ENCODE measurements at regions not wholly inside any gene's neighbourhood (a gene's known extent, or its start where the extent isn't known, plus 50 kb on each side); places are given as distances from the start of the nearest gene placed in this dataset.

DNA sequence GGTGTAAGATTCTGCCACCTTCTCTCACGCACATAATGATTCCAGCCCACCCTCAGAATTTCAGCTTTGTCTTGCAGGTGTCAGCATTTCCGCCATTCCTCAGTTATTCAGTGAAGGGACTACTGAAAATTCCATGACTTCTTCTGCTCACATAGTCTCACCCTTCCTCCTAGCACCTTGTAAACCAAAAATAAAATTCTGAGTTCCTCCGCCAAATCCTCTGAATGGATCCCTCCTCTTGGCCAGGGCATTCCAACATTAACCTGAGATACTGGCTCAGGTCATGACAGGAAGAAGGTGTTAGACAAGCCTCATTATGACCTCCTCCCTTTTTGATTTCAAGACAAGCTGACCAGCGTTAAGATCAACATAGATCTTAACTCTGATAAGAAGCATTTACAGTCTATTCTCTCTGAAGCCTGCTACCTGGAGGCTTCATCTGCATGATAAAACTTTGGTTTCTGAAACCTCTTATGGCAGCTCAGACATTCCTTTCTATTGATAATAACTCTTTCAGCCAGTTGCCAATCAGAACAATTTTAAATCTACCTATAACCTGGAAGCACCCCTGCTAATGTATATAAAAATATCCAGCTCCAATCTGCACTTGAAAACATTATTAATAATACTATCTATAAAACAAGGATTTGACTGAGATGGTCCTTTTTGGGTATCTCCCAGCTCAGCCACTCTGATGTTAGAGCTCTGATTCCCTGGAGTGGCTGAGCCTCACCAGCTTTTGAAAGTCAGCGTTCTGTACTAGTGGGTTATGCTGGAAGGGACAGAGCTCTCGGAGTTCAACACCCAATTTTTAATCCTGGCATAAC is 136.4 kb upstream of the APCDD1 start:
- no peak for DNase-seq
- Mint-ChIP-seq H3K27ac (no peak overlapping the region), H3K27me3 (no peaks in the 10 kb centered on the region), H3K4me1 (no peaks in the 10 kb centered on the region), H3K9me3 (peaks cover 0 to 3% of the 10 kb centered on the region in 2 donors), H3K4me3 (no peak overlapping the region)
- no peak for ATAC-seq

DNA sequence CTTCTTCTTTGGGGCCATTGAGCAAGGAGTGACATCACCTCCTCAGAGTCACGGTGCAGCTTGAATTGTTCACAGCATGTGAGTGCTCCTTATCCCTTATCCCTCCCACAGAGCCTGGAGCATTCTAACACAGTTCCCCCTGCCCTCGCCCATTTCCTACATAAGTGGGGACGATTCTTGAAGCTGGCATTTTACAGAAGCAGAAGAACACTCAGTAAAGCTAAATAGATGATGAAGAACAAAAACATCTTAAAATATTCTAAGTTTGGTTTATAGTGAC is 135.8 kb upstream of the APCDD1 start:
- DNase-seq (no peak), ATAC-seq (no peak)
- Mint-ChIP-seq H3K27me3 (no peaks in the 10 kb centered on the region), H3K27ac (no peak overlapping the region), H3K4me1 (no peaks in the 10 kb centered on the region), H3K9me3 (peaks cover 0 to 3% of the 10 kb centered on the region in 2 donors), H3K4me3 (no peak overlapping the region)

DNA sequence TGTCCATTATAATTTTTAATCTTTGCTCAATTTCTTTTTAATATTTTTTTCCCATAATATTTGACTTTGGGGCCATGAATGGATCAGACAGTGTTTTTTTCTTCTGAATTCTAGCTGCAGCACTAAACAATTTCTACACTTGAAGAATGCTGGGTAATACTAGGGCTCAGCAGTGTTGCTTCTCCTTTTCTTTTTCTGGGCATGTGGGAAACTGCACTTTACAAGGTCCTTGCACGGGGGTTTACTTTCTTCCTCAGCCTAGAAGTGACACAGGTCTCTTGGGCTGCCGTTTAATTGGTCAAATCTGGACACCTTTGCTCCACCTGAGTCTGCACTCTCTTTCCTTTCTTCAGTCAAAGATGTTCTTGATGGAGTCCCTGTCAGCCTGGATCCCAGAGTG is 135.4 kb upstream of the APCDD1 start:
- peaks cover 0 to 3% of the 10 kb centered on the region in 2 donors for H3K9me3 Mint-ChIP-seq
- no peaks in the 10 kb centered on the region for H3K27me3 Mint-ChIP-seq

DNA sequence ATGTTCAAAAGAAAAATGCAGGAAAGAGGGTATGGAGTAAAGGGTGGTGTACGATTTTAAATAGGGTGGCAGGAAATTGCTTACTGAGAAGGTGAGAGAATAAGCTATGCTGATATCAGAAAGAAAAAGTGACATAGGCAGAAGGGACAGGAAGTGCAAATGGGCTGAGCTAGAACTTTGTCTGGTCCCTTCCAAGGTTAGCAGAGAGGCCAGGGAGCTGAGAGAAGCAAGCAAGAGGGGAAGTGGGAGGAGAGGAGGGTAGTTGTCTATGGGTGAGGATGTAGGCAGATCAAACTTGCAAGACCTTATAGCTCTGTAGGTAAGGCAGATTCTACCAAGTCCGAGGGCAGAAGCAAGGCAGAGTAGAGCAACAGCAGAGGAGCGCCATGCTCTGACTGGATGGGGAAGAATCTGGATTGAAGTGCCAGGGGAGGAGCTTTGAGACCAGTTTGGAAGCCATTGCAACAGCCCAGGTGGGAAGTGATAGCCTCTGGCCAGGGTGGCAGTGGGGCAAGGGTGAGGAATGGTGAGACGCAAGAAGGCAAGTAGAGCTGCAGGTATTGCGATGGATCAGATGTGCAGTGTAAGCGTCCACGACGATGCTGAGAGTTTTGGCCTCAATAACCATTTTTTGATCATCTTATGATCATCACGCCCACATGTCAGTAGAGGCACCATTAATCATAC is 134.4 kb upstream of the APCDD1 start:
- Mint-ChIP-seq H3K27ac (no peak overlapping the region), H3K4me1 (no peaks in the 10 kb centered on the region), H3K27me3 (no peaks in the 10 kb centered on the region), H3K9me3 (peaks cover 0 to 3% of the 10 kb centered on the region in 2 donors), H3K4me3 (no peak overlapping the region)
- ATAC-seq: no peak
- DNase-seq: no peak

More for the DNA sequence above, 135.4 kb upstream of the APCDD1 start:
- Mint-ChIP-seq H3K4me1 (no peaks in the 10 kb centered on the region), H3K4me3 (no peak overlapping the region), H3K27ac (peak overlapping the region in 1 of 2 donors; percentile 31)
- no peak for DNase-seq
- no peak for ATAC-seq

DNA sequence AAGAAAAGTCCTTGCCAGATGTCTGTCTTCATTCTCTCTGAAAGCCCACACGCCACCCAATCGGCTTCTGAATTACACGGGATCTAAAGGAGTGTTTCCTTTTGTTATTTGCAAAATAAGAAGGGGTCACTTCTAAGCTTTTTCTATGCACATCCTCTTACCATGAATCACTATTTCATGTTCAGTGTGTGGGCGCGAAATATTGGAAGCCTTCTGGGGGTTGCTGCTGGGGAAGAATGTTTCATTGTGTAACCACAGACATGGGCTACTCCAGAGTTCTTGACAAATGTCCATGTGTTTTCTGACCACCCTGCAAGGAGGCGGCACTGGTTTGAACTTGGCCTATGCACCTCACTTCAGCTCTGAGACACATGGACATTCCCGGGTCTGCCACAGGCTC is 133.6 kb upstream of the APCDD1 start:
- no peak overlapping the region for H3K4me3 Mint-ChIP-seq
- H3K27ac Mint-ChIP-seq: no peak overlapping the region
- no peaks in the 10 kb centered on the region for H3K4me1 Mint-ChIP-seq

DNA sequence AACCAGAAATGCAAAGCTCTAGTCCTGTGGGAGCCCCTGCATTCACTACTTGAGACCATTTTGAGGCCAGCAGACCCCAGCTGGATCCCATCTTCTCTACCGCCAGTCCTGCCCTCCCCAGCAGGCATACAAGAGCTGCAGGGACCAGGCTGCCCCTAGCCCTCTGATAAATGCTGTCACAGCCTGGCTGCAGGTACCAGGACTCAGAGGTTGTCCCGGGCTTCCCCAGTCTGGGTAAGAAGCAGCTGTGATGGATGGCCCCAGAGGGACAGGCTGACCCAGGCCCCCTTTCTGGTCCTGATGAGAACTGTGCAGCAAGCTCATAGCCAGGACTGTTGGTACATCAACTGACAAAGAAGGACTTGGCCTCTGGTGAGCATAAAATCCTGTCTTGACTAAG is 132.9 kb upstream of the APCDD1 start:
- Mint-ChIP-seq H3K4me3 (no peak overlapping the region), H3K27me3 (no peaks in the 10 kb centered on the region), H3K27ac (no peak overlapping the region), H3K9me3 (peaks cover 0 to 3% of the 10 kb centered on the region in 2 donors), H3K4me1 (no peaks in the 10 kb centered on the region)
- no peak for ATAC-seq
- DNase-seq: no peak

More for the DNA sequence above, 133.6 kb upstream of the APCDD1 start:
- DNase-seq: no peak
- no peak for ATAC-seq
- Mint-ChIP-seq H3K9me3 (peaks cover 0 to 3% of the 10 kb centered on the region in 2 donors), H3K27me3 (no peaks in the 10 kb centered on the region)

DNA sequence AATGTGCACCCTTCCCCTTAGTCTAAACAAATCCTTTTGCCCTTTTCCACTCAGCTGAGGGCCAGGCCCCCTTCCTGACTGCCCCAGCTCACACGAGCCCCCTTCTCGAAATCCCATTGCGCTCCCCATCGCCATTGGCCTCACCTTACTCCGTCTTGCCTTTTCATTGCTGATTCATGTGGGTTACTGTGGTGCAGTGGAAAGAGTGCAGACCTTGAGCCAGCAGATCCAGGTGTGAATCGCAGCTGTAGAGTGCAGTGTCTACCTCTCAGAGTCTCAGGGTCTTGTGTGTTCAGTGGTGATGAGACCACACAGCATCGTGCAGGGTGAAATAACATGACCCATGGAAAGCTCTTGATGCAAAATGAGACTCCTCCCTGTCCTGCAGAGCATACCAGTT is 132.4 kb upstream of the APCDD1 start:
- Mint-ChIP-seq H3K27me3 (no peaks in the 10 kb centered on the region), H3K4me1 (no peaks in the 10 kb centered on the region), H3K9me3 (peaks cover 0 to 3% of the 10 kb centered on the region in 2 donors), H3K4me3 (no peak overlapping the region), H3K27ac (no peak overlapping the region)
- DNase-seq (no peak), ATAC-seq (no peak)

DNA sequence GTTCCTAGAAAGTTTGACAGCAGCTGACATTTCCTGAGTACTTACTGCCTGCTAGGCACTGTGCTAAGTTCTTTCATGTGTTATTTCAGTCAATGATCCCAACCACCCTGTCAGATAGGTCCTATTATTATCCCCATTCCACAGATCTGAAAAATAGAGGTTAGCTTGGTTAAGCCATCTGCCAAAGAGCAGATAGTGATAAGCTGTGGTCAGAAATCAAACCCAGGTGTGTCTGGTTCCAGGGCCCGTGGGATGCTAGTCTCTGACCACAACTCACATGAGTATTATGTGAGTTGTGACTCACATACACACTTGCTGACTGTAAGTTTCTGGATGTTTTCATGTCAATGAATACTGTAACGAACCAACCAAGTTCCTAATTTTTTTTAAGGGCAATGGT is 132.0 kb upstream of the APCDD1 start:
- H3K4me1 Mint-ChIP-seq: no peaks in the 10 kb centered on the region
- peaks cover 0 to 3% of the 10 kb centered on the region in 2 donors for H3K9me3 Mint-ChIP-seq
- H3K27me3 Mint-ChIP-seq: no peaks in the 10 kb centered on the region
- ATAC-seq: no peak
- DNase-seq: no peak
- no peak overlapping the region for H3K4me3 Mint-ChIP-seq
- no peak overlapping the region for H3K27ac Mint-ChIP-seq

DNA sequence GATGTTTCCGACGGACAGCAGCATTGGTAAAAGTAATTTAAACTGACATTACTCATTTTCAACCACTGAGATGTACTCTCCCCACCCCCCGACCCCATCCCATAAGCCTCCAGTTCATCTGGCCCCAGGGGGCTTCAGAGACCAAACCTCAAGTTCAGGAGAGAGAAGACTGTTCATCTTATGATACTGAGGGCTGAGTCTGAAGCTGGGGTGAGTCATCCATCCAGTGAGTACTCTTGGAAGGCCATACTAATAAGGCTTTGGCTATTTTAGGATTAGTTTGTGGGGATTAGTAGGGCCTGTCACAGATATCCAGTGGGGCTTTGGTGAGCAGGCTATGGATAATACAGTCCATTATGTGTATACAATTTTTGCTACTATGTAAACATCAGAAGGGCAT is 125.3 kb upstream of the APCDD1 start:
- Mint-ChIP-seq H3K4me1 (no peaks in the 10 kb centered on the region), H3K4me3 (no peak overlapping the region), H3K9me3 (no peaks in the 10 kb centered on the region), H3K27me3 (no peaks in the 10 kb centered on the region), H3K27ac (no peak overlapping the region)
- DNase-seq (no peak), ATAC-seq (no peak)

DNA sequence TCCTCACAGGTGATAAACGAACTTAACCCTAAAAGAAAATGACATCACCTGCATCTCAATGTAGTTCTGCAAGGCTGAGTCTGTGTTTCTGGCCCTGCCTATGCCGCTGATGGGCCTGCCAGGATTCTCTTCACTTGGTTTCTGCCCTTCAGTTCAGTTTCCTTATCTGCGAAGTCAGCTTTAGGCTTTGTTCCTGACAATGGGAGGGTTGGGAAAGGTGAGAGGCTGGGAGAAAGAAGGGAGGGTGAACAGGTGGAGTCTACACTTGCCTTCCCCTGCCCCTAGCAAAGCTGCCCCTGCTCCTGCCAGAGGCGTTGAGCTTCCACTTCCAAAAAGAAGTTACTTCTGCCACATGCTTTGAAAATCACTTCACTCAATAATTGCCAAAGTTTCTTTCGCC is 124.0 kb upstream of the APCDD1 start:
- Mint-ChIP-seq H3K4me3 (no peak overlapping the region), H3K27ac (no peak overlapping the region)

DNA sequence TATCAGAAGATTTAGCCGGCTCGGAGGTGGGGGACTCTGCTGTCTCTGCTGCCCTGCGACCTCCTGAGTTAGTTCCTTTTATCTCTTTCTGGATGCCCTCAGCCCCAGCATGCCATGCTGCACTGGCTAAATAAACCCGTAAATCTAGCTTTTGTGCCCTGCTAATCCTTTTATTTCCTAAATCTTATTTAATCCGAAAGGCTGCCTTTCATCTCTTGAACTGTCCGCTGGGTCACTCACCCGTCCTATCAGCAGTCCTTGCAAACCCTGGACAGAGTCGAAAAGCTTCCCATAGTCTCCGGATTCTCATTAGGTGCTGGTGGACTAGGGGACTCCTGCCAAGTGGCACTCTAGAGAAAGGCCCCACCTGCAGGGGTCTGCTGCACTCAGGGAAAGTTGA is 122.0 kb upstream of the APCDD1 start:
- H3K27me3 Mint-ChIP-seq: no peaks in the 10 kb centered on the region
- H3K4me1 Mint-ChIP-seq: no peaks in the 10 kb centered on the region
- no peak overlapping the region for H3K4me3 Mint-ChIP-seq
- no peak overlapping the region for H3K27ac Mint-ChIP-seq
- no peak for ATAC-seq
- no peak for DNase-seq
- H3K9me3 Mint-ChIP-seq: no peaks in the 10 kb centered on the region

More for the DNA sequence above, 124.0 kb upstream of the APCDD1 start:
- Mint-ChIP-seq H3K4me1 (no peaks in the 10 kb centered on the region), H3K27me3 (no peaks in the 10 kb centered on the region), H3K9me3 (no peaks in the 10 kb centered on the region)
- no peak for ATAC-seq
- DNase-seq: no peak

DNA sequence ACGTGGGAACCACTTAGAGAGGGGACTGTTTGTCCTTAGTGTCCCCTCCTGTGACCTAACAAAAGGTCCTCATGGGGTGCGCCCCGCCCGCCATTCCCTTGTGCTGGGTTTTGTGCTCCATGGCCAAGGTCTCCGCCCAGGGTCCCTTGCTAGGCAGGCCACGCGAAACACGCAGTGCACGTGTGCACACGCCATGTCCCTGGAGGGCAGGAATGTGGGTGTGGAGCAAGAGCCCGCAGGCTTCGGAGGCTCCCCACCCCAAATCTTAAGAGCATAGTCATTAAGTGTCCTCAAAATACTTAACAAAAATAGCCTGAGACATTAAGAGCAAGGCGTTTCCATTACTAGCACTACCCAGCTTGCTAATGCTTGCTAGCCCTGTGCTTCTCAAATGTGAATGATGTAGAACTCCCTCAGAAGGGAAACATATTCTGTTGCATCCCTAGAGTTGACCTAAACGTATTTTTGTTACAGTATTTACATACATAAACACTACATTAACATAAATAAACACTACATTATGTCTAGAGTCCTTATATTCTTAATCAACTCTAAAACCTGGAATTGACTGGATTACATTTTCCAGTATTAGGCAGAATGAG is 117.6 kb upstream of the APCDD1 start:
- Mint-ChIP-seq H3K27ac (no peak overlapping the region), H3K27me3 (no peaks in the 10 kb centered on the region), H3K9me3 (peaks cover 0 to 4% of the 10 kb centered on the region in 2 donors), H3K4me3 (no peak overlapping the region), H3K4me1 (no peaks in the 10 kb centered on the region)
- ATAC-seq (no peak), DNase-seq (no peak)

DNA sequence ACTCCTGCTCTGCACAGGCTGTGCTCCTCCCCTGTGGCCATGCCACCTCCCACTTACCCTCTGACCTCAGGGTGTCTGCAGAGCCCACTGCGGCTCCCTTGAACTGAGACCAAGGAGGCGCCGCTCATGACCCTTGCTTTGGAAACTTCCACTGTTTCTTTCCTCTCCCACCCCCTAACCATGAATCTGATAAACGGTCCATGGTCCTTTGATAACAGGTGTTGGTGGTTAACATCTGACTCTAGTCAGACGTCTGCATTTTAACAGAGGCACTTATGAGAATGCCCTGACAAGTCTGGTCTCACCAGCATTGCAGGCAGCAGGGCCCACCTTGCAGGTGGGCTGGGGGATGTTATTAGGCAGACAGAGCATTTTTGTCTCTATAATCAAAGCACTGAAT is 113.6 kb upstream of the APCDD1 start:
- no peaks in the 10 kb centered on the region for H3K4me1 Mint-ChIP-seq
- H3K27me3 Mint-ChIP-seq: no peaks in the 10 kb centered on the region
- ATAC-seq (peak; percentile 18), DNase-seq (no peak)
- no peak overlapping the region for H3K27ac Mint-ChIP-seq
- H3K4me3 Mint-ChIP-seq: no peak overlapping the region
- peaks cover 0 to 4% of the 10 kb centered on the region in 2 donors for H3K9me3 Mint-ChIP-seq

DNA sequence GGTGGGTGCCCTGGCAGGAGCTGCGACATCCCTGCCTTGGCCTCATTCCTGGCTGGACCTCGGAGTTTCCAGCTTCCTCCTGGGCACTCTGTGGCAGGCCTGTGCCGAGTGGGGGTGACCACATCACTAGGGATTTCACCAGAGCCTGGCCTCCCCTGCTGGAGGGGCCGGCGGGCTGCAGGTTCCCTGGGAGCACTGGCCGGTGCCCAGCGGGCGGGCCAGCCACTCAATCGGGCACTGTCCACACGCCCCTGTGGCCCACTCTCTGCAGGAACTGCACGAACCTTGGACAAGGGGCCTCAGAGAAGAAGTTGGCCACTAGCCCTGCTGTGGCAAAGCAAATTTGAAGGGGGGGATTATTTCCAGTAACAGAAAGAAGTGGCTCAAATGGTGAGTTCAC is 110.7 kb upstream of the APCDD1 start:
- Mint-ChIP-seq H3K4me1 (no peaks in the 10 kb centered on the region), H3K27ac (no peak overlapping the region), H3K4me3 (no peak overlapping the region), H3K27me3 (no peaks in the 10 kb centered on the region), H3K9me3 (peaks cover 0 to 4% of the 10 kb centered on the region in 2 donors)
- ATAC-seq: no peak
- no peak for DNase-seq

DNA sequence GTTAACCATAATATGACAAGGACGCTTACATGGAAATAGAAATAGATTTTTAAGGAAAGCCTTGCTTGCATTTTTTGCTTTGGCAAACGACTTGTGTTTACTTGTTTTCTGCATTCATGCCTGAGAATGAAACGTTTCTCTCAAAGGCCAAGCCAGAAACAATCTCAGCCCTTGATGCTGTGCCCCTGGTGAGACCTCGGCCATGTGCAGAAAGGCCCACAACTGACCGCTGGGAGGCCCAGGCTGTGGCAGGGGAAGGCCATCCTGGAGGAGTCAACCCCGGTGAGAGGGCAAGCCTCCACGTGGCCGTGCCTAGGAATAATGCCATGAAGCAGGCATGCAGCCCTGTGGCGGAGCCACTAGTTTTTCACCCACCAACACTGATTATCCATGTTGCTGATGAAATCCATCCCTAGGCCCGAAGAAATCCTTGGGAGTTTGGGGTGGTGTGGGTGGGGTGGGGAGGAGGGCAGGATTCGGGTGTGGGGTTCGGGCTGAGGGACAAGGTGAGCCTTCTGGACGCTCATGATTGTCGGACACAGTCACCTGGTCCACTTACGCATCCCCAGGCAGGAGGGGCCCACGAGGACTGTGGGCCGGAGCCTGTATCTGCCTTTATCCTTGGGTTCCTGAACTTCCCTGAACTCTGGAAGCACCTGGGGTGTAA is 107.6 kb upstream of the APCDD1 start:
- no peak for ATAC-seq
- H3K27ac Mint-ChIP-seq: no peak overlapping the region
- no peaks in the 10 kb centered on the region for H3K4me1 Mint-ChIP-seq
- H3K27me3 Mint-ChIP-seq: no peaks in the 10 kb centered on the region
- H3K9me3 Mint-ChIP-seq: no peaks in the 10 kb centered on the region
- H3K4me3 Mint-ChIP-seq: no peak overlapping the region
- no peak for DNase-seq

DNA sequence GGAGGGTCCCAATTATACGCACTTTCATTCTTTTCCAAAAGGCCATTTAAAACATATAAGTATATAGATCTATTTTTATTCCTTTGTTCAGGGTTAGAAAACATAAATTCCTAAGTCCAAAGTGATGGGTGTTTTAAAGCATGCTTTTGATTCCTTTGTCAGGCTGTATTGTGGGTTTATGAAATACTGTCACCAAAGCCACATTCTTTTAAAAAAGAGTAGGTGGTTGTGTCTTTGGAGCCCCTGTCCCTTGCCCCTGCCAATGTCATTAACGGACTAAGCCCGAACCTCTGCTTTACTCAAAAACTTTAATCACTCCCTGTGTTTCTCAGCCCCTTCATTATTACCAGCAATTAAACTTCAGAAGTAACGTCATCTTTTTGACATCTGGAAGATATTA is 104.9 kb upstream of the APCDD1 start:
- ATAC-seq: no peak
- no peak for DNase-seq
- Mint-ChIP-seq H3K4me1 (no peaks in the 10 kb centered on the region), H3K27ac (no peak overlapping the region), H3K27me3 (peaks cover 9% of the 10 kb centered on the region), H3K4me3 (no peak overlapping the region), H3K9me3 (no peaks in the 10 kb centered on the region)

Measured in stimulated activated naive CD8-positive, alpha-beta T cell treated with anti-CD3 and anti-CD28 coated beads, Interleukin-15, amount 100 ng/mL, for 72 hours (primary cell).